Raji (cell line): ENCODE measurements at regions not wholly inside any gene's neighbourhood (a gene's known extent, or its start where the extent isn't known, plus 50 kb on each side); places are given as distances from the start of the nearest gene placed in this dataset.

Source experiments
- POLR2A ChIP-seq: IDR thresholded peaks from 2 replicates; pipeline ENCODE4 v1.6.1; 2011; ENCODE audit warnings: low read depth, low read length, control low read depth; ENCODE audit not compliant: insufficient read depth

- no peak for TF ChIP-seq POLR2A
These were observed 121.1 kb upstream of the SEMA6A start for GRCh38 chr5:116695681-116696080.

GRCh38 chr5:116686438-116686837 lies 111.8 kb upstream of the SEMA6A start:
- TF ChIP-seq POLR2A, result no peak

- TF ChIP-seq POLR2A, result no peak
These were observed 111.3 kb upstream of the SEMA6A start for GRCh38 chr5:116685931-116686330.

- TF ChIP-seq POLR2A, result no peak
These were observed 110.4 kb upstream of the SEMA6A start for GRCh38 chr5:116685069-116685468.

GRCh38 chr5:116681334-116682013 lies 106.9 kb upstream of the SEMA6A start:
- no peak for TF ChIP-seq POLR2A

- no peak for TF ChIP-seq POLR2A
These were observed 100.9 kb upstream of the SEMA6A start for GRCh38 chr5:116675626-116675910.

- TF ChIP-seq POLR2A, result no peak
These were observed 100.4 kb upstream of the SEMA6A start for GRCh38 chr5:116674881-116675625.

GRCh38 chr5:116673453-116673852 lies 98.8 kb upstream of the SEMA6A start:
- no peak for TF ChIP-seq POLR2A

GRCh38 chr5:116672203-116672602 lies 97.6 kb upstream of the SEMA6A start:
- TF ChIP-seq POLR2A, result no peak

- TF ChIP-seq POLR2A, result no peak
These were observed 96.7 kb upstream of the SEMA6A start for GRCh38 chr5:116671211-116671736.

- no peak for TF ChIP-seq POLR2A
These were observed 94.8 kb upstream of the SEMA6A start for GRCh38 chr5:116669261-116670031.

- TF ChIP-seq POLR2A, result no peak
These were observed 93.8 kb upstream of the SEMA6A start for GRCh38 chr5:116668390-116668789.

- no peak for TF ChIP-seq POLR2A
These were observed 92.3 kb upstream of the SEMA6A start for GRCh38 chr5:116666901-116667300.

- no peak for TF ChIP-seq POLR2A
These were observed 90.4 kb upstream of the SEMA6A start for GRCh38 chr5:116664988-116665387.

- TF ChIP-seq POLR2A, result no peak
These were observed 88.5 kb upstream of the SEMA6A start for GRCh38 chr5:116663081-116663480.

- no peak for TF ChIP-seq POLR2A
These were observed 86.8 kb upstream of the SEMA6A start for GRCh38 chr5:116661419-116661818.
